HG03442 (cell line): ENCODE measurements at regions not wholly inside any gene's neighbourhood (a gene's known extent, or its start where the extent isn't known, plus 50 kb on each side); places are given as distances from the start of the nearest gene placed in this dataset.

Experiments
- ATAC-seq: cut with Tn5 transposase; IDR thresholded peaks from one replicate; pipeline ENCODE4 v1.9.1; 2021; ENCODE audit warnings: mild to moderate bottlenecking, moderate library complexity; ENCODE audit not compliant: unreplicated experiment

GRCh38 chr3:99502871-99503270 is 135.5 kb upstream of the COL8A1 start:
- no peak for ATAC-seq

GRCh38 chr3:99500485-99500884 is 137.9 kb upstream of the COL8A1 start:
- no peak for ATAC-seq

- ATAC-seq: peak; percentile 56
Measured at GRCh38 chr3:99499235-99500158, 138.9 kb upstream of the COL8A1 start.

GRCh38 chr3:99498550-99499234 is 139.7 kb upstream of the COL8A1 start:
- peak; percentile 5 for ATAC-seq

GRCh38 chr3:99487894-99488293 is 150.5 kb upstream of the COL8A1 start:
- ATAC-seq: no peak

- no peak for ATAC-seq
Measured at GRCh38 chr3:99485286-99485685, 153.1 kb upstream of the COL8A1 start.

GRCh38 chr3:99484871-99485270 is 153.5 kb upstream of the COL8A1 start:
- no peak for ATAC-seq

- no peak for ATAC-seq
Measured at GRCh38 chr3:99483841-99484240, 154.6 kb upstream of the COL8A1 start.

- no peak for ATAC-seq
Measured at GRCh38 chr3:99482191-99482590, 156.2 kb upstream of the COL8A1 start.

- ATAC-seq: no peak
Measured at GRCh38 chr3:99481561-99481960, 156.8 kb upstream of the COL8A1 start.

GRCh38 chr3:99479768-99480167 is 158.6 kb upstream of the COL8A1 start:
- ATAC-seq: no peak

GRCh38 chr3:99477650-99478049 is 160.7 kb upstream of the COL8A1 start:
- ATAC-seq: no peak

- no peak for ATAC-seq
Measured at GRCh38 chr3:99475229-99475628, 163.2 kb upstream of the COL8A1 start.

- ATAC-seq: no peak
Measured at GRCh38 chr3:99474776-99475175, 163.6 kb upstream of the COL8A1 start.

- ATAC-seq: no peak
Measured at GRCh38 chr3:99473321-99473751, 165.1 kb upstream of the COL8A1 start.

GRCh38 chr3:99472385-99472784 is 166.0 kb upstream of the COL8A1 start:
- no peak for ATAC-seq

GRCh38 chr3:99471353-99472323 is 166.8 kb upstream of the COL8A1 start:
- ATAC-seq: no peak

GRCh38 chr3:99470841-99471240 is 167.6 kb upstream of the COL8A1 start:
- no peak for ATAC-seq

GRCh38 chr3:99468918-99469317 is 169.5 kb upstream of the COL8A1 start:
- ATAC-seq: no peak

- no peak for ATAC-seq
Measured at GRCh38 chr3:99467420-99467819, 171.0 kb upstream of the COL8A1 start.

GRCh38 chr3:99466331-99466730 is 172.1 kb upstream of the COL8A1 start:
- no peak for ATAC-seq
